ENCODE measurements at regions not wholly inside any gene's neighbourhood (a gene's known extent, or its start where the extent isn't known, plus 50 kb on each side); places are given as distances from the start of the nearest gene placed in this dataset.
"Not testable (repeated sequence)": the region's sequence is repeated elsewhere in the genome, so short reads cannot be mapped to it uniquely, and the experiment has no call there.

- no peak for DNase-seq (ENCODE audit: low read depth)
These were observed 115.9 kb upstream of the BEND6 start for GRCh38 chr6:56838965-56839364.

- no peak for DNase-seq (ENCODE audit: low read depth)
These were observed 116.8 kb upstream of the BEND6 start for GRCh38 chr6:56838016-56838555.

- no peak for DNase-seq (ENCODE audit: low read depth)
These were observed 117.5 kb upstream of the BEND6 start for GRCh38 chr6:56837322-56837894.

- no peak for DNase-seq (ENCODE audit: low read depth)
These were observed 119.3 kb upstream of the BEND6 start for GRCh38 chr6:56835612-56836011.

GRCh38 chr6:56833873-56834272, 121.0 kb upstream of the BEND6 start:
- DNase-seq (ENCODE audit: low read depth) = no peak

- no peak for DNase-seq (ENCODE audit: low read depth)
These were observed 121.6 kb upstream of the BEND6 start for GRCh38 chr6:56833127-56833791.

GRCh38 chr6:56832225-56832624, 122.7 kb upstream of the BEND6 start:
- DNase-seq (ENCODE audit: low read depth) = no peak

GRCh38 chr6:56831334-56831733, 123.6 kb upstream of the BEND6 start:
- DNase-seq (ENCODE audit: low read depth) = no peak

GRCh38 chr6:56827908-56828649, 126.8 kb upstream of the BEND6 start:
- DNase-seq (ENCODE audit: low read depth) = no peak

GRCh38 chr6:56824431-56824830, 130.5 kb upstream of the BEND6 start:
- not testable (repeated sequence) for DNase-seq (ENCODE audit: low read depth)

GRCh38 chr6:56821005-56821432, 133.9 kb upstream of the BEND6 start:
- no peak for DNase-seq (ENCODE audit: low read depth)

- DNase-seq (ENCODE audit: low read depth) = no peak
These were observed 134.8 kb upstream of the BEND6 start for GRCh38 chr6:56820060-56820459.

GRCh38 chr6:56819604-56820003, 135.3 kb upstream of the BEND6 start:
- no peak for DNase-seq (ENCODE audit: low read depth)

- DNase-seq (ENCODE audit: low read depth) = no peak
These were observed 138.5 kb upstream of the BEND6 start for GRCh38 chr6:56816370-56816769.

- DNase-seq (ENCODE audit: low read depth) = no peak
These were observed 139.5 kb upstream of the BEND6 start for GRCh38 chr6:56815436-56815835.

GRCh38 chr6:56814802-56815201, 140.1 kb upstream of the BEND6 start:
- DNase-seq (ENCODE audit: low read depth) = no peak

GRCh38 chr6:56814308-56814707, 140.6 kb upstream of the BEND6 start:
- DNase-seq (ENCODE audit: low read depth) = no peak

- DNase-seq (ENCODE audit: low read depth) = not testable (repeated sequence)
These were observed 142.1 kb upstream of the BEND6 start for GRCh38 chr6:56812851-56813250.

GRCh38 chr6:56808871-56809359, 146.0 kb upstream of the BEND6 start:
- no peak for DNase-seq (ENCODE audit: low read depth)

- DNase-seq (ENCODE audit: low read depth) = no peak
These were observed 146.9 kb upstream of the BEND6 start for GRCh38 chr6:56807989-56808337.

- no peak for DNase-seq (ENCODE audit: low read depth)
These were observed 147.4 kb upstream of the BEND6 start for GRCh38 chr6:56807326-56807988.

GRCh38 chr6:56806368-56806767, 148.5 kb upstream of the BEND6 start:
- no peak for DNase-seq (ENCODE audit: low read depth)
